B cell (primary cell): ENCODE measurements at regions not wholly inside any gene's neighbourhood (a gene's known extent, or its start where the extent isn't known, plus 50 kb on each side); places are given as distances from the start of the nearest gene placed in this dataset.

ENCODE experiments used
- EZH2 ChIP-seq: IDR thresholded peaks from 2 replicates; pipeline ENCODE4 v1.6.1; 2012; ENCODE audit warnings: borderline replicate concordance, low read depth, mild to moderate bottlenecking, moderate library complexity, low read length; ENCODE audit not compliant: insufficient read depth, poor library complexity, severe bottlenecking
- TF ChIP-seq, protein P1 (sequence below): fragments of 200-600 bp; IDR thresholded peaks from one replicate; pipeline ENCODE4 v1.8.0; 2022; ENCODE audit warnings: antibody characterized with exemption, mild to moderate bottlenecking

GRCh38 chr4:22045051-22045630, 96.6 kb upstream of the KCNIP4 start:
- TF ChIP-seq, protein P1, sequence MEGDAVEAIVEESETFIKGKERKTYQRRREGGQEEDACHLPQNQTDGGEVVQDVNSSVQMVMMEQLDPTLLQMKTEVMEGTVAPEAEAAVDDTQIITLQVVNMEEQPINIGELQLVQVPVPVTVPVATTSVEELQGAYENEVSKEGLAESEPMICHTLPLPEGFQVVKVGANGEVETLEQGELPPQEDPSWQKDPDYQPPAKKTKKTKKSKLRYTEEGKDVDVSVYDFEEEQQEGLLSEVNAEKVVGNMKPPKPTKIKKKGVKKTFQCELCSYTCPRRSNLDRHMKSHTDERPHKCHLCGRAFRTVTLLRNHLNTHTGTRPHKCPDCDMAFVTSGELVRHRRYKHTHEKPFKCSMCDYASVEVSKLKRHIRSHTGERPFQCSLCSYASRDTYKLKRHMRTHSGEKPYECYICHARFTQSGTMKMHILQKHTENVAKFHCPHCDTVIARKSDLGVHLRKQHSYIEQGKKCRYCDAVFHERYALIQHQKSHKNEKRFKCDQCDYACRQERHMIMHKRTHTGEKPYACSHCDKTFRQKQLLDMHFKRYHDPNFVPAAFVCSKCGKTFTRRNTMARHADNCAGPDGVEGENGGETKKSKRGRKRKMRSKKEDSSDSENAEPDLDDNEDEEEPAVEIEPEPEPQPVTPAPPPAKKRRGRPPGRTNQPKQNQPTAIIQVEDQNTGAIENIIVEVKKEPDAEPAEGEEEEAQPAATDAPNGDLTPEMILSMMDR = no peak
- no peak for TF ChIP-seq EZH2
